NCI-H748 treated with DMSO at 0.1 percent for 48 hours (cell line): ENCODE measurements at regions not wholly inside any gene's neighbourhood (a gene's known extent, or its start where the extent isn't known, plus 50 kb on each side); places are given as distances from the start of the nearest gene placed in this dataset.

Experiments used
- DNase-seq: peaks from one replicate; lab custom pipeline; 2025; lab: John Stamatoyannopoulos, UW

- no peak for DNase-seq
These were observed 116.2 kb upstream of the SLCO3A1 start for GRCh38 chr15:91737151-91737818.

- DNase-seq: no peak
These were observed 111.5 kb upstream of the SLCO3A1 start for GRCh38 chr15:91741986-91742385.

GRCh38 chr15:91751611-91752010, 101.9 kb upstream of the SLCO3A1 start:
- DNase-seq: no peak

GRCh38 chr15:91752081-91752785, 101.3 kb upstream of the SLCO3A1 start:
- DNase-seq: peak; percentile 37

GRCh38 chr15:91759560-91759959, 93.9 kb upstream of the SLCO3A1 start:
- no peak for DNase-seq

GRCh38 chr15:91765660-91766059, 87.8 kb upstream of the SLCO3A1 start:
- no peak for DNase-seq

- no peak for DNase-seq
These were observed 84.0 kb upstream of the SLCO3A1 start for GRCh38 chr15:91769476-91769875.

GRCh38 chr15:91769894-91770293, 83.6 kb upstream of the SLCO3A1 start:
- DNase-seq: no peak

- DNase-seq: no peak
These were observed 77.4 kb upstream of the SLCO3A1 start for GRCh38 chr15:91776104-91776503.

- DNase-seq: no peak
These were observed 73.5 kb upstream of the SLCO3A1 start for GRCh38 chr15:91779960-91780359.

GRCh38 chr15:91780387-91780786, 73.1 kb upstream of the SLCO3A1 start:
- DNase-seq: no peak

GRCh38 chr15:91782221-91782620, 71.3 kb upstream of the SLCO3A1 start:
- no peak for DNase-seq

GRCh38 chr15:91783008-91783407, 70.5 kb upstream of the SLCO3A1 start:
- DNase-seq: no peak

GRCh38 chr15:91783451-91783850, 70.1 kb upstream of the SLCO3A1 start:
- no peak for DNase-seq

GRCh38 chr15:91784973-91785709, 68.4 kb upstream of the SLCO3A1 start:
- DNase-seq: no peak

GRCh38 chr15:91787198-91787597, 66.3 kb upstream of the SLCO3A1 start:
- peak; percentile 36 for DNase-seq

GRCh38 chr15:91789136-91789535, 64.4 kb upstream of the SLCO3A1 start:
- no peak for DNase-seq

GRCh38 chr15:91790836-91791235, 62.7 kb upstream of the SLCO3A1 start:
- no peak for DNase-seq

GRCh38 chr15:91793771-91794170, 59.7 kb upstream of the SLCO3A1 start:
- no peak for DNase-seq

- no peak for DNase-seq
These were observed 58.3 kb upstream of the SLCO3A1 start for GRCh38 chr15:91795235-91795634.

GRCh38 chr15:91801836-91802534, 51.5 kb upstream of the SLCO3A1 start:
- DNase-seq: no peak

- no peak for DNase-seq
These were observed 50.2 kb upstream of the SLCO3A1 start for GRCh38 chr15:91803260-91803659.
